Right lobe of liver (tissue), 6 donors: ENCODE measurements at regions not wholly inside any gene's neighbourhood (a gene's known extent, or its start where the extent isn't known, plus 50 kb on each side); places are given as distances from the start of the nearest gene placed in this dataset.

ENCODE experiments used
- ATAC-seq, 4 donors: fragments of 200-7000 bp; cut with Tn5 transposase; one replicate each; pipeline ENCODE4 v1.9.1; 2020; ENCODE audit warnings: mild to moderate bottlenecking in 4 of 4, moderate library complexity in 4 of 4
- DNase-seq, 3 donors: peaks; one replicate each; pipeline ENCODE4 v3.0.0-alpha.2; 2020
- H3K27ac ChIP-seq, 3 donors: fragments of 200-600 bp; one replicate each; pipeline ENCODE4 v1.8.0; 2022
- H3K27me3 ChIP-seq, 2 donors: fragments of 200-600 bp; one replicate each; pipeline ENCODE4 v1.8.0; 2022
- H3K36me3 ChIP-seq, 4 donors: fragments of 200-600 bp; sonication (generic) in 1 of 4; one replicate each; pipeline versions ENCODE4 v1.5.1 to v1.8.0; 2017 to 2022; ENCODE audit warnings: control low read depth in 1 of 4
- H3K4me1 ChIP-seq, 4 donors: fragments of 200-600 bp; sonication (generic) in 1 of 4; one replicate each; pipeline versions ENCODE4 v1.5.1 to v1.8.0; 2017 to 2022; ENCODE audit warnings: control low read depth in 1 of 4
- H3K4me3 ChIP-seq, 3 donors: fragments of 200-600 bp; one replicate each; pipeline ENCODE4 v1.8.0; 2022
- H3K9me3 ChIP-seq, 4 donors: fragments of 200-600 bp; sonication (generic) in 1 of 4; one replicate each; pipeline versions ENCODE4 v1.5.1 to v1.8.0; 2017 to 2022; ENCODE audit warnings: control low read depth in 1 of 4
- POLR2A ChIP-seq: fragments of 450-650 bp; IDR thresholded peaks from one replicate; pipeline ENCODE4 v1.6.1; 2017; ENCODE audit warnings: antibody characterized with exemption, mild to moderate bottlenecking
- WGBS: methylation state at CpG from one replicate; pipeline ENCODE4 v1.1.6; 2018; ENCODE audit warnings: low coverage, low lambda C conversion rate; ENCODE audit not compliant: insufficient coverage; ENCODE audit errors: missing lambda C conversion rate; 5-methylcytosine and 5-hydroxymethylcytosine counted together
- intact Hi-C, 2 donors: fragments of 100-400 bp; cut with DNase I; formaldehyde crosslinking; loops; one replicate each; pipeline versions ENCODE4 v1.11.2 to v1.14.1; 2022
- TF ChIP-seq, protein P1 (sequence below), 4 donors: fragments of 200-600 bp in 3 of 4; fragments of 450-650 bp in 1 of 4; IDR thresholded peaks; one replicate each; pipeline versions ENCODE4 v1.5.1 to v1.8.0; 2016 to 2022; ENCODE audit warnings: antibody characterized with exemption in 4 of 4, mild to moderate bottlenecking in 2 of 4
- donor health status: DM: no; HTN: yes; CAD: no.
- donor health status: DM: no; HTN: no; CAD: no.
- donor health status: DM: no; HTN: no; CAD: no.
- donor health status: DM: no; HTN: yes; CAD: no.
- donor health status: DM: no; HTN: yes; CAD: no.

DNA sequence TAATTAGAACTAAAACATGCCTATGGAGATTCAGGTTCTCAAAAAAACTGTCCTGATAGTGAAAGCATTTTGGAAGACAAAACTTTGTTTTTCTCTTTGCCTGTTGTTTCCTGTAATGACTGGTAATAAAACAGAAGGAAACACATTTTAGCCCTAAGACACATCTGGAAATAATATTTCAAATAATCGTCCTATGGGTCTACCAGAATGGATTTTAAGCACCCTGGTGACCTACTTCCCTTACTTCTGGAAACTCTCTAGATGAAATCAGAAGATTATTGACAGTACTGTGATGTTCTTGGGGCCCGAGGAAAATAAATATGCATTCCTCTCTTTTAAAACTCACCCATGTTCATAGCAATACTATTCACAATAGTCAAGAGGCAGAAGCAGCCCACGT, 110.1 kb upstream of the TLE4 start:
- WGBS = 30% methylated on average over 3 of the region's 3 CpGs
- DNase-seq (no peak), ATAC-seq (no peak)
- no peaks in the 10 kb centered on the region for H3K36me3 ChIP-seq
- H3K9me3 ChIP-seq = no peaks in the 10 kb centered on the region
- H3K4me1 ChIP-seq = no peaks in the 10 kb centered on the region
- H3K27me3 ChIP-seq = no peaks in the 10 kb centered on the region
- no peak overlapping the region for H3K4me3 ChIP-seq
- intact Hi-C loops = no loop called here
- H3K27ac ChIP-seq = no peak overlapping the region
- TF ChIP-seq POLR2A = no peak
- TF ChIP-seq, protein P1, sequence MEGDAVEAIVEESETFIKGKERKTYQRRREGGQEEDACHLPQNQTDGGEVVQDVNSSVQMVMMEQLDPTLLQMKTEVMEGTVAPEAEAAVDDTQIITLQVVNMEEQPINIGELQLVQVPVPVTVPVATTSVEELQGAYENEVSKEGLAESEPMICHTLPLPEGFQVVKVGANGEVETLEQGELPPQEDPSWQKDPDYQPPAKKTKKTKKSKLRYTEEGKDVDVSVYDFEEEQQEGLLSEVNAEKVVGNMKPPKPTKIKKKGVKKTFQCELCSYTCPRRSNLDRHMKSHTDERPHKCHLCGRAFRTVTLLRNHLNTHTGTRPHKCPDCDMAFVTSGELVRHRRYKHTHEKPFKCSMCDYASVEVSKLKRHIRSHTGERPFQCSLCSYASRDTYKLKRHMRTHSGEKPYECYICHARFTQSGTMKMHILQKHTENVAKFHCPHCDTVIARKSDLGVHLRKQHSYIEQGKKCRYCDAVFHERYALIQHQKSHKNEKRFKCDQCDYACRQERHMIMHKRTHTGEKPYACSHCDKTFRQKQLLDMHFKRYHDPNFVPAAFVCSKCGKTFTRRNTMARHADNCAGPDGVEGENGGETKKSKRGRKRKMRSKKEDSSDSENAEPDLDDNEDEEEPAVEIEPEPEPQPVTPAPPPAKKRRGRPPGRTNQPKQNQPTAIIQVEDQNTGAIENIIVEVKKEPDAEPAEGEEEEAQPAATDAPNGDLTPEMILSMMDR (IDR thresholded peaks at IDR 0.05) = no peak

DNA sequence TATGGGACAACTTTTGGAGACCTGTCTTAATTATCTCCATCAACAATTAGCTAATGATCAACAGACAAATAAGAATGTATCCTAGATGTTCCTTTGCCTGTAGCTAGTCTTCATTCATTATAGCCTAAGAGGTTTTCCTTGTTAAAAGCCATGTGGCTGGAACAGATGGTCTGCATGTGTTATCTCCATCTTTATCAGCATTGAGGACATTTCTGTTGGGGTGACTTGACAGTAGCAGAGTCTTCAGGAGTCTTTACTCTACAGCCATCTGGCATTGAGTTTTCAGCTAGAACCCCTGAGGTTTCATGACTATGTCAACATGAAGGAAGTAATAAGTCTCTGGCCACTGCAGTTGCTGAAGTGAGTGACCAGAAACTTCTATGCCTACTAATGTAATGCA, 106.6 kb upstream of the TLE4 start:
- H3K4me3 ChIP-seq = no peak overlapping the region
- DNase-seq (no peak), ATAC-seq (no peak)
- no peaks in the 10 kb centered on the region for H3K4me1 ChIP-seq
- H3K27ac ChIP-seq = no peak overlapping the region
- no peaks in the 10 kb centered on the region for H3K36me3 ChIP-seq
- intact Hi-C loops = no loop called here
- H3K27me3 ChIP-seq = no peaks in the 10 kb centered on the region
- TF ChIP-seq POLR2A = no peak
- TF ChIP-seq, protein P1 (IDR thresholded peaks at IDR 0.05) = no peak
- H3K9me3 ChIP-seq = no peaks in the 10 kb centered on the region

DNA sequence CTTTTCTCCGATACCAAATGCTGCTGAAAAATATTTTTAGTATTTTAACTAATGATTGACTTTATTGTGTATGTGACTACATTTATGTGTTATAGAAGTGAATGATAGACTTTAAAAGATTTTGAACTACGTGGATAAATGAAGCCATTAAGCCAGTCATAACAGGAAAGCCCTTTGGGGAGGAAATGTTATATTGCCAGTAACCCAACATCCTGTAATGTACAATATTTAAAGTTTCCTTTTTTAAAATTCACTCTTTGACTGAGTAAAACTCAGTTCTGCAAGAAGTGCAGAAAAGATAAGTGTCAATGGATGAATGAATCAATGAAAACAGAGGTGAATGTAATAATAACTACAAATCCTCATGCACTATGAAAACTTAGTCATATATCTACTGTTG, 102.6 kb upstream of the TLE4 start:
- TF ChIP-seq POLR2A = no peak
- TF ChIP-seq, protein P1 (IDR thresholded peaks at IDR 0.05) = no peak
- Histone ChIP-seq H3K27ac (no peak overlapping the region), H3K27me3 (no peaks in the 10 kb centered on the region), H3K9me3 (no peaks in the 10 kb centered on the region), H3K4me1 (no peaks in the 10 kb centered on the region), H3K4me3 (no peak overlapping the region), H3K36me3 (no peaks in the 10 kb centered on the region)
- intact Hi-C loops = no loop called here
- 58% methylated on average over 2 of the region's 2 CpGs for WGBS
- DNase-seq = no peak
- no peak for ATAC-seq

DNA sequence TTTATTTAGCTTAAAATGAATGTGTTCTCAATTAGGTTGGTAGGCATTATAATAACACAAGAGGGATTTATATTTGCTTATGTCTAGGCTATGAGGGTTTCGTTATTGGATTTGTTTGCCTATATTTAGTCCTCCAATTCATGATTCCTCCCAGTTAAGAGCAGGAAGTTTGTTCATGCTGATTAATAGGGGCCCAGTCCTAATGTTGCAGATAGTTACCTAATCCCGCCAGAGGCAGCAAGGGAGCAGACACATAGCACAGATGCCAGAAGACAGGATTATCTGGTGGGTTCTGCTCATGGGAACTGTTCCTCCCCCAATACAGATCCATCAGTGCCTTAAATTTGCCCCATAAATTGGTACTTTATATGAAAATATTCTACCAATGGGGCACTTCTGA, 100.8 kb upstream of the TLE4 start:
- no peaks in the 10 kb centered on the region for H3K27me3 ChIP-seq
- no peak overlapping the region for H3K27ac ChIP-seq
- H3K4me1 ChIP-seq = no peaks in the 10 kb centered on the region
- DNase-seq = no peak
- intact Hi-C loops = no loop called here
- no peaks in the 10 kb centered on the region for H3K36me3 ChIP-seq
- ATAC-seq = no peak
- no peak overlapping the region for H3K4me3 ChIP-seq
- H3K9me3 ChIP-seq = no peaks in the 10 kb centered on the region
- TF ChIP-seq POLR2A = no peak
- TF ChIP-seq, protein P1 (IDR thresholded peaks at IDR 0.05) = no peak
- 64% methylated on average over 1 of the region's 2 CpGs for WGBS
